Thyroid gland (tissue), 4 donors: ENCODE measurements at regions not wholly inside any gene's neighbourhood (a gene's known extent, or its start where the extent isn't known, plus 50 kb on each side); places are given as distances from the start of the nearest gene placed in this dataset.

Experiments used
- DNase-seq, 2 donors: peaks; one replicate each; pipeline ENCODE4 v3.0.0-alpha.2; 2019
- H3K27ac ChIP-seq, 3 donors: fragments of 200-600 bp; sonication (generic); 1 replicate in 2 of 3; 2 replicates in 1 of 3; pipeline ENCODE4 v1.5.1; 2016 to 2019; ENCODE audit warnings: mild to moderate bottlenecking in 1 of 3, moderate library complexity in 1 of 3
- H3K27me3 ChIP-seq: fragments of 200-600 bp; sonication (generic); one replicate; pipeline ENCODE4 v1.5.1; 2019
- H3K36me3 ChIP-seq, 2 donors: fragments of 200-600 bp; sonication (generic); one replicate each; pipeline ENCODE4 v1.5.1; 2016 to 2019
- H3K4me1 ChIP-seq, 2 donors: fragments of 200-600 bp; sonication (generic); one replicate each; pipeline ENCODE4 v1.5.1; 2017 to 2019
- H3K4me3 ChIP-seq, 3 donors: fragments of 200-600 bp; sonication (generic); replicated peaks in 1 of 3; 1 replicate in 2 of 3; 2 replicates in 1 of 3; pipeline ENCODE4 v1.5.1; 2016; ENCODE audit warnings: mild to moderate bottlenecking in 1 of 3
- H3K9me3 ChIP-seq: fragments of 200-600 bp; sonication (generic); one replicate; pipeline ENCODE4 v1.5.1; 2017
- CTCF ChIP-seq, 6 experiments: fragments of 200-600 bp in 3 of 6; fragments of 450-650 bp in 3 of 6; sonication (generic) in 3 of 6; IDR thresholded peaks; one replicate each; pipeline ENCODE4 v1.5.1; 2016 to 2019; ENCODE audit warnings: antibody characterized with exemption in 6 of 6, mild to moderate bottlenecking in 2 of 6, inconsistent platforms in 1 of 6, moderate library complexity in 1 of 6
- POLR2A ChIP-seq, 2 donors: fragments of 450-650 bp; IDR thresholded peaks; one replicate each; pipeline ENCODE4 v1.6.1; 2017; ENCODE audit warnings: antibody characterized with exemption in 2 of 2, mild to moderate bottlenecking in 2 of 2, moderate library complexity in 1 of 2
- WGBS, 2 donors: methylation state at CpG; one replicate each; pipeline ENCODE4 v1.1.5; 2017; 5-methylcytosine and 5-hydroxymethylcytosine counted together
- intact Hi-C: fragments of 100-400 bp; cut with DNase I; formaldehyde crosslinking; loops from one replicate; pipeline ENCODE4 v1.15.1; 2023

DNA sequence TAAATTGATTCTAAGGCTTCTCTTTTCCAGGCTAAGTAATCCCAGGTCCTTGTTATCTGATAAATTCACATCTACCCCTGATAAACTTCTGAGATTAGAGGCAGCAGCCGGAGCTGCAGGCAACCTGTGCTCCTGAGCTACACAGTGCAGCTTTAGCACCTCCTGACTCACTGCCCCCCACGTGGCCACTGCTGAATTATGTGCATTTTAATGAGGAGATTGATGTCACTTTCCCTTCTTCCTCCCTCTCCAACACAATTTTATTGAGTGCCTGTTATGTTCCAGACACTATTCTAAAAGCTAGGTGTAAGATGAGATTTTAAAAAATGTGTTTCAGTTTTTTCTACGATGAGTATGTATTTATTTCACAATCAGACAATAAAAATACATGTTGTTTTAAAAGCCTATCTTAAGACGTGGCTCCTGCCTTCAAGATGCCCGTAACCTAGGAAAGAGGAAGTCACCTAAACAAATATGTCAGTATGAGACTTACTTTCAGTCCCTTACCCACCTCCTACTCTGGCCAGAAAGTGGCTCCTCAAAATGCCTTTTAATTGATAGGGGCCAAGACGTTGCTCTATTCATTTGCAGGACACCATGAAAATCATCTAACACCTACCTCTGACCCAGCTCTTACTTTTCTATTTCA, 161.5 kb upstream of the PFN2 start:
- no peak for TF ChIP-seq CTCF (IDR thresholded peaks at IDR 0.05)
- no peak for TF ChIP-seq POLR2A (IDR thresholded peaks at IDR 0.05)
- Histone ChIP-seq H3K27ac (no peak overlapping the region), H3K4me1 (no peaks in the 10 kb centered on the region), H3K36me3 (no peaks in the 10 kb centered on the region), H3K4me3 (no peak overlapping the region), H3K9me3 (no peaks in the 10 kb centered on the region), H3K27me3 (no peaks in the 10 kb centered on the region)
- DNase-seq = no peak
- intact Hi-C loops = no loop called here
- 65 to 73% methylated on average over 6 of the region's 6 CpGs for WGBS, 2 donors

- intact Hi-C loops = no loop called here
- TF ChIP-seq CTCF (IDR thresholded peaks at IDR 0.05) = no peak
- no peak for TF ChIP-seq POLR2A (IDR thresholded peaks at IDR 0.05)
- Histone ChIP-seq H3K27ac (no peak overlapping the region), H3K27me3 (no peaks in the 10 kb centered on the region), H3K4me1 (no peaks in the 10 kb centered on the region), H3K4me3 (no peak overlapping the region), H3K36me3 (no peaks in the 10 kb centered on the region), H3K9me3 (no peaks in the 10 kb centered on the region)
- WGBS, 2 donors = 80 to 83% methylated on average over 3 of the region's 3 CpGs
- no peak for DNase-seq
Observed at GRCh38 chr3:150131663-150132062, 161.0 kb upstream of the PFN2 start.

GRCh38 chr3:150130404-150131100, 159.9 kb upstream of the PFN2 start:
- DNase-seq = no peak
- H3K27ac ChIP-seq = no peak overlapping the region
- H3K9me3 ChIP-seq = no peaks in the 10 kb centered on the region
- no peak for TF ChIP-seq POLR2A (IDR thresholded peaks at IDR 0.05)
- TF ChIP-seq CTCF (IDR thresholded peaks at IDR 0.05) = no peak
- H3K36me3 ChIP-seq = no peaks in the 10 kb centered on the region
- intact Hi-C loops = no loop called here
- H3K27me3 ChIP-seq = no peaks in the 10 kb centered on the region
- WGBS, 2 donors = 80 to 82% methylated on average over 4 to 5 of the region's 5 CpGs
- H3K4me1 ChIP-seq = no peaks in the 10 kb centered on the region
- H3K4me3 ChIP-seq = no peak overlapping the region

GRCh38 chr3:150129166-150129565, 158.5 kb upstream of the PFN2 start:
- Histone ChIP-seq H3K4me3 (no peak overlapping the region), H3K36me3 (no peaks in the 10 kb centered on the region), H3K27ac (no peak overlapping the region), H3K27me3 (no peaks in the 10 kb centered on the region), H3K4me1 (no peaks in the 10 kb centered on the region), H3K9me3 (no peaks in the 10 kb centered on the region)
- WGBS, 2 donors = 89 to 93% methylated on average over 4 of the region's 4 CpGs
- TF ChIP-seq CTCF (IDR thresholded peaks at IDR 0.05) = no peak
- TF ChIP-seq POLR2A (IDR thresholded peaks at IDR 0.05) = no peak
- DNase-seq = no peak
- intact Hi-C loops = no loop called here

DNA sequence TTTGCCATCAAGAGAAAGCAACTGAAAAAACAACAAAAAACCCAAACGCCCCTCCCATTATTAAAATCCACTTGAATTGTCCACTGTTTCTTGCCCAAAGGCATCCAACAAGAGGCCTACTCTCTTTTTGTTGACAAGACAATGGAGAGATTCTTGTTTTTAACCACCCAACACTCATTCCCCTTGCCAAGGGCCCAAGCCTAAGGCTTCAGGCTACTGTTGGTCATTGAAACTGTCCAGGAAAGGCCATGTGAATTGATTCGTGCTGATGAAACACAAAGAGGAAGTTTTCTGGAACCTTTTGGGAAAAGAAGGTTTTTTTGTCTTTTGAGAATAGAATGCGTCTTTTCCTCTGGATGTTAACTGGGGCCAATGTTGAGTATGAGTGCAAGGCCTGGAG, 157.4 kb upstream of the PFN2 start:
- DNase-seq = no peak
- 63 to 71% methylated on average over 3 of the region's 3 CpGs for WGBS, 2 donors
- no peaks in the 10 kb centered on the region for H3K9me3 ChIP-seq
- no peak for TF ChIP-seq POLR2A (IDR thresholded peaks at IDR 0.05)
- no peak for TF ChIP-seq CTCF (IDR thresholded peaks at IDR 0.05)
- no peaks in the 10 kb centered on the region for H3K36me3 ChIP-seq
- no peaks in the 10 kb centered on the region for H3K27me3 ChIP-seq
- no peak overlapping the region for H3K27ac ChIP-seq
- no peak overlapping the region for H3K4me3 ChIP-seq
- no peaks in the 10 kb centered on the region for H3K4me1 ChIP-seq
- intact Hi-C loops = no loop called here
